ENCODE measurements at regions not wholly inside any gene's neighbourhood (a gene's known extent, or its start where the extent isn't known, plus 50 kb on each side); places are given as distances from the start of the nearest gene placed in this dataset.

GRCh38 chr4:180528003-180528402 lies 1715.2 kb upstream of the TENM3 start:
- TF ChIP-seq EZH2 (optimal IDR thresholded peaks at IDR 0.05; ENCODE audit: low read depth, low read length) (no peak), CTCF (IDR thresholded peaks at IDR 0.05; ENCODE audit: low read length) (no peak), EZH2phosphoT487 (IDR thresholded peaks at IDR 0.05; ENCODE audit: low read length) (no peak)

Measured in MM.1S (cell line).